IMR-90 (cell line): ENCODE measurements at regions not wholly inside any gene's neighbourhood (a gene's known extent, or its start where the extent isn't known, plus 50 kb on each side); places are given as distances from the start of the nearest gene placed in this dataset.

Experiments used
- ATAC-seq: fragments of 200-7000 bp; cut with Tn5 transposase; 2 replicates; pipeline ENCODE4 v1.9.1; 2020; ENCODE audit warnings: low read depth, mild to moderate bottlenecking, moderate library complexity
- BruUV-seq: library from RNA; stranded (reverse); fragments of 400-500 nt; replicated peaks from 2 replicates; lab custom pipeline; 2021; lab: Mats Ljungman, UMichigan
- CTCF ChIA-PET: fragments of 300-600 bp; formaldehyde crosslinking; extraction: SDS; loops from one replicate; lab custom pipeline; 2021; ENCODE audit warnings: antibody characterized with exemption; lab: Yijun Ruan, JAX
- POLR2A ChIA-PET: fragments of 300-600 bp; sonication (Branson Sonifier 250); formaldehyde crosslinking; loops from one replicate; lab custom pipeline; 2022; ENCODE audit warnings: antibody characterized with exemption; ENCODE audit not compliant: unreplicated experiment; lab: Charles Lee
- DNase-seq: peaks from one replicate; pipeline ENCODE4 v3.0.0; 2013
- H2AFZ ChIP-seq: replicated peaks from 2 replicates; pipeline ENCODE3; 2013; ENCODE audit warnings: low read length, mild to moderate bottlenecking; ENCODE audit not compliant: poor library complexity
- H2AK5ac ChIP-seq: 2 replicates; pipeline ENCODE4 v1.6.1; 2013; ENCODE audit warnings: low read depth, low read length, inconsistent platforms
- H2AK9ac ChIP-seq: replicated peaks from 2 replicates; pipeline ENCODE3; 2013; ENCODE audit warnings: mild to moderate bottlenecking, low read depth, low read length, moderate library complexity; ENCODE audit not compliant: poor library complexity
- H2BK120ac ChIP-seq: 2 replicates; pipeline ENCODE4 v1.6.1; 2013; ENCODE audit warnings: low read depth, low read length, inconsistent platforms
- H2BK15ac ChIP-seq: 3 replicates; pipeline ENCODE4 v1.6.1; 2013; ENCODE audit warnings: low read depth, low read length, inconsistent platforms
- H2BK20ac ChIP-seq: 2 replicates; pipeline ENCODE4 v1.6.1; 2013; ENCODE audit warnings: low read depth, mild to moderate bottlenecking, inconsistent platforms, low read length, moderate library complexity
- H2BK5ac ChIP-seq: 2 replicates; pipeline ENCODE4 v1.6.1; 2013; ENCODE audit warnings: mild to moderate bottlenecking, low read depth, low read length, inconsistent platforms; ENCODE audit not compliant: poor library complexity, severe bottlenecking
- H3K14ac ChIP-seq: replicated peaks from 2 replicates; pipeline ENCODE4 v1.6.1; 2013; ENCODE audit warnings: low read depth, low read length, inconsistent platforms
- H3K18ac ChIP-seq: 2 replicates; pipeline ENCODE4 v1.6.1; 2013; ENCODE audit warnings: low read depth, low read length, control low read depth
- H3K23ac ChIP-seq: 2 replicates; pipeline ENCODE4 v1.6.1; 2013; ENCODE audit warnings: low read depth, low read length, inconsistent platforms
- H3K27ac ChIP-seq: 2 replicates; pipeline ENCODE4 v1.5.1; 2013; ENCODE audit warnings: mild to moderate bottlenecking, control low read depth, low read length; ENCODE audit not compliant: insufficient read depth
- H3K27me3 ChIP-seq: 2 replicates; pipeline ENCODE4 v1.6.1; 2013; ENCODE audit warnings: low read length; ENCODE audit not compliant: control insufficient read depth, insufficient read depth
- H3K36me3 ChIP-seq: 2 replicates; pipeline ENCODE4 v1.6.1; 2013; ENCODE audit warnings: low read length, mixed read lengths; ENCODE audit not compliant: control insufficient read depth, insufficient read depth
- H3K4ac ChIP-seq: 2 replicates; pipeline ENCODE4 v1.6.1; 2013; ENCODE audit warnings: low read depth, low read length, inconsistent platforms
- H3K4me1 ChIP-seq: 2 replicates; pipeline ENCODE4 v1.6.1; 2013; ENCODE audit warnings: low read length, mixed read lengths; ENCODE audit not compliant: control insufficient read depth, insufficient read depth
- H3K4me2 ChIP-seq: 2 replicates; pipeline ENCODE4 v1.6.1; 2013; ENCODE audit warnings: low read depth, mild to moderate bottlenecking, control low read depth, low read length, moderate library complexity
- H3K4me3 ChIP-seq: 2 replicates; pipeline ENCODE4 v1.5.1; 2013; ENCODE audit warnings: low read depth, mild to moderate bottlenecking, control low read depth, low read length, moderate library complexity; ENCODE audit not compliant: insufficient read depth
- H3K56ac ChIP-seq: 2 replicates; pipeline ENCODE4 v1.6.1; 2013; ENCODE audit warnings: low read length, inconsistent platforms; ENCODE audit not compliant: insufficient read depth; ENCODE audit errors: extremely low read depth
- H3K79me1 ChIP-seq, 2 experiments: 2 replicates each; pipeline ENCODE4 v1.6.1; 2013; ENCODE audit warnings: low read length in 2 of 2, inconsistent platforms in 1 of 2, low read depth in 1 of 2
- H3K9ac ChIP-seq: 2 replicates; pipeline ENCODE4 v1.6.1; 2013; ENCODE audit warnings: low read depth, low read length, control low read depth
- H3K9me1 ChIP-seq: 2 replicates; pipeline ENCODE4 v1.6.1; 2013; ENCODE audit warnings: low read length, inconsistent platforms; ENCODE audit not compliant: insufficient read depth
- H3K9me3 ChIP-seq: 2 replicates; pipeline ENCODE4 v1.6.1; 2013; ENCODE audit warnings: low read length; ENCODE audit not compliant: control insufficient read depth, insufficient read depth
- H4K20me1 ChIP-seq: 2 replicates; pipeline ENCODE4 v1.6.1; 2013; ENCODE audit warnings: low read length, inconsistent platforms; ENCODE audit not compliant: insufficient read depth
- H4K5ac ChIP-seq: 2 replicates; pipeline ENCODE4 v1.6.1; 2013; ENCODE audit warnings: mild to moderate bottlenecking, low read depth, low read length, control low read depth
- H4K8ac ChIP-seq, 2 experiments: 2 replicates each; pipeline ENCODE4 v1.6.1; 2013; ENCODE audit warnings: low read depth in 2 of 2, low read length in 2 of 2, control low read depth in 1 of 2, inconsistent platforms in 1 of 2
- H4K91ac ChIP-seq: 2 replicates; pipeline ENCODE4 v1.6.1; 2013; ENCODE audit warnings: low read depth, low read length, inconsistent platforms; ENCODE audit not compliant: insufficient read depth
- BHLHE40 ChIP-seq: fragments of 150-350 bp; IDR thresholded peaks from 2 replicates; pipeline ENCODE4 v1.6.1; 2016; ENCODE audit warnings: mild to moderate bottlenecking, low read depth, low read length
- CEBPB ChIP-seq: IDR thresholded peaks from 2 replicates; pipeline ENCODE4 v1.6.1; 2012; ENCODE audit warnings: low read depth, low read length, improper control_type of control experiment
- CTCF ChIP-seq: conservative IDR thresholded peaks from 2 replicates; pipeline ENCODE4 v1.5.1; 2012; ENCODE audit warnings: mild to moderate bottlenecking, low read depth, low read length, improper control_type of control experiment
- ELK1 ChIP-seq: fragments of 150-350 bp; IDR thresholded peaks from 2 replicates; pipeline ENCODE4 v1.6.1; 2016; ENCODE audit warnings: low read depth, mild to moderate bottlenecking, low read length, moderate library complexity, borderline replicate concordance
- MXI1 ChIP-seq: IDR thresholded peaks from 2 replicates; pipeline ENCODE4 v1.6.1; 2012; ENCODE audit warnings: low read depth, mild to moderate bottlenecking, low read length, moderate library complexity, borderline replicate concordance
- NFE2L2 ChIP-seq: fragments of 150-350 bp; IDR thresholded peaks from 2 replicates; pipeline ENCODE4 v1.6.1; 2016; ENCODE audit warnings: low read depth, mild to moderate bottlenecking, low read length
- POLR2A ChIP-seq: IDR thresholded peaks from 2 replicates; pipeline ENCODE4 v1.6.1; 2012; ENCODE audit warnings: mild to moderate bottlenecking, low read depth, low read length
- RAD21 ChIP-seq: IDR thresholded peaks from 2 replicates; pipeline ENCODE4 v1.6.1; 2012; ENCODE audit warnings: low read length, improper control_type of control experiment
- RCOR1 ChIP-seq: IDR thresholded peaks from 2 replicates; pipeline ENCODE4 v1.6.1; 2012; ENCODE audit warnings: mild to moderate bottlenecking, low read length, improper control_type of control experiment; ENCODE audit not compliant: insufficient replicate concordance
- SMC3 ChIP-seq: fragments of 150-350 bp; IDR thresholded peaks from 2 replicates; pipeline ENCODE4 v1.6.1; 2016; ENCODE audit warnings: low read depth, mild to moderate bottlenecking, antibody characterized with exemption, low read length, moderate library complexity
- USF2 ChIP-seq: fragments of 150-350 bp; IDR thresholded peaks from 2 replicates; pipeline ENCODE4 v1.6.1; 2017; ENCODE audit warnings: mild to moderate bottlenecking, antibody characterized with exemption, low read length, low read depth
- WGBS, 2 experiments: methylation state at CpG; one replicate each; pipeline versions ENCODE4 v1.1.5 to v1.1.7; 2013; ENCODE audit warnings: missing lambda C conversion rate in 2 of 2; ENCODE audit not compliant: insufficient read length in 1 of 2; ENCODE audit errors: extremely low coverage in 2 of 2; 5-methylcytosine and 5-hydroxymethylcytosine counted together
- dilution Hi-C: fragments of 300-500 bp; cut with HindIII; formaldehyde crosslinking; loops from one replicate; pipeline ENCODE4 v1.14.3; 2018; ENCODE audit warnings: low sequenced_read_pairs; ENCODE audit not compliant: unreplicated experiment
- in situ Hi-C: fragments of 300-500 bp; cut with MboI; formaldehyde crosslinking; loops from 3 replicates; pipeline ENCODE4 v1.14.3; 2019; ENCODE audit warnings: low sequenced_read_pairs, inconsistent platforms, mixed read lengths
- intact Hi-C: fragments of 100-400 bp; cut with micrococcal nuclease; formaldehyde crosslinking; loops from 2 replicates; pipeline ENCODE4 v1.10.0; 2022

DNA sequence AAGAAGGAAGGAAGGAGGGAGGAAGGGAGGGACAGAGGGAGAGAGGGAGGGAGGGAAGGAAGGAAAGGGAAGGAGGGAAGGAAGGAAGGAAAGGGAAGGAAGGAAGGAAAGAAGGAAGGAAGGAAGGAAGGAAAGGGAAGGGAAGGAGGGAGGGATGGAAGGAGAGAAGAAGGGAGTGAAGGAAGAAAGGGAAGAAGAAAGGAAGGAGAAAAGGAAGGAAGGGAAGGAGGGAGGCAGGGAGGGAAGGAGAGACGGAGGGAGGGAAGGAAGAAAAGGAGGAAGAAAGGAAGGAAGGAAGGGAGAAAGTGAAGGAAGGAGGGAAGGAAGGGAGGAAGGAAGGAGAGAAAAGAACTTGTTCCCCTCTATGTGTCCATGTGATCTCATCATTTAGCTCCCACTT is 465.0 kb downstream of the KCTD8 start:
- H3K9me1 ChIP-seq: no peaks in the 10 kb centered on the region
- no peak overlapping the region for H4K8ac ChIP-seq
- H2AK5ac ChIP-seq: no peak overlapping the region
- no peak overlapping the region for H3K4me2 ChIP-seq
- POLR2A ChIA-PET: no interaction called here
- no peak overlapping the region for H2BK20ac ChIP-seq
- H2BK120ac ChIP-seq: no peak overlapping the region
- no peak overlapping the region for H3K14ac ChIP-seq
- in situ Hi-C loops: no loop called here
- no peaks in the 10 kb centered on the region for H3K79me1 ChIP-seq
- no CpG with 5 or more reads among the region's 1 CpG for WGBS, 2 experiments
- no peak overlapping the region for H2BK5ac ChIP-seq
- no peak for TF ChIP-seq MXI1
- TF ChIP-seq CEBPB: no peak
- TF ChIP-seq USF2: no peak
- no peak for TF ChIP-seq BHLHE40
- no peak for TF ChIP-seq CTCF
- no peak for TF ChIP-seq ELK1
- TF ChIP-seq POLR2A: no peak
- no peak for TF ChIP-seq RCOR1
- TF ChIP-seq SMC3: no peak
- TF ChIP-seq RAD21: no peak
- TF ChIP-seq NFE2L2: no peak
- BruUV-seq: no TSS peak
- H3K23ac ChIP-seq: no peak overlapping the region
- no peaks in the 10 kb centered on the region for H3K36me3 ChIP-seq
- ATAC-seq: no peak
- H3K9me3 ChIP-seq: 0 out of 2 replicates have a peak, but pooled peaks cover 2% of the 10 kb centered on the region
- H3K27ac ChIP-seq: no peak overlapping the region
- H3K4ac ChIP-seq: no peak overlapping the region
- no peaks in the 10 kb centered on the region for H4K20me1 ChIP-seq
- no peak overlapping the region for H4K91ac ChIP-seq
- DNase-seq: no peak
- CTCF ChIA-PET: no interaction called here
- intact Hi-C loops: no loop called here
- no peaks in the 10 kb centered on the region for H3K4me1 ChIP-seq
- H4K5ac ChIP-seq: no peak overlapping the region
- no peak overlapping the region for H2AK9ac ChIP-seq
- H3K27me3 ChIP-seq: no peaks in the 10 kb centered on the region
- H3K4me3 ChIP-seq: no peak overlapping the region
- H3K18ac ChIP-seq: no peak overlapping the region
- H2BK15ac ChIP-seq: no peak overlapping the region
- H3K9ac ChIP-seq: no peak overlapping the region
- no peak overlapping the region for H2AFZ ChIP-seq
- H3K56ac ChIP-seq: no peak overlapping the region
- dilution Hi-C loops: no loop called here
